ENCODE measurements at regions not wholly inside any gene's neighbourhood (a gene's known extent, or its start where the extent isn't known, plus 50 kb on each side); places are given as distances from the start of the nearest gene placed in this dataset.

GRCh38 chr14:94876306-94876705 is 106.4 kb upstream of the GSC start:
- TF ChIP-seq, protein P1, sequence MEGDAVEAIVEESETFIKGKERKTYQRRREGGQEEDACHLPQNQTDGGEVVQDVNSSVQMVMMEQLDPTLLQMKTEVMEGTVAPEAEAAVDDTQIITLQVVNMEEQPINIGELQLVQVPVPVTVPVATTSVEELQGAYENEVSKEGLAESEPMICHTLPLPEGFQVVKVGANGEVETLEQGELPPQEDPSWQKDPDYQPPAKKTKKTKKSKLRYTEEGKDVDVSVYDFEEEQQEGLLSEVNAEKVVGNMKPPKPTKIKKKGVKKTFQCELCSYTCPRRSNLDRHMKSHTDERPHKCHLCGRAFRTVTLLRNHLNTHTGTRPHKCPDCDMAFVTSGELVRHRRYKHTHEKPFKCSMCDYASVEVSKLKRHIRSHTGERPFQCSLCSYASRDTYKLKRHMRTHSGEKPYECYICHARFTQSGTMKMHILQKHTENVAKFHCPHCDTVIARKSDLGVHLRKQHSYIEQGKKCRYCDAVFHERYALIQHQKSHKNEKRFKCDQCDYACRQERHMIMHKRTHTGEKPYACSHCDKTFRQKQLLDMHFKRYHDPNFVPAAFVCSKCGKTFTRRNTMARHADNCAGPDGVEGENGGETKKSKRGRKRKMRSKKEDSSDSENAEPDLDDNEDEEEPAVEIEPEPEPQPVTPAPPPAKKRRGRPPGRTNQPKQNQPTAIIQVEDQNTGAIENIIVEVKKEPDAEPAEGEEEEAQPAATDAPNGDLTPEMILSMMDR (IDR thresholded peaks at IDR 0.05; ENCODE audit: control extremely low read depth, extremely low read depth): no peak
- no peaks in the 10 kb centered on the region for H3K4me1 ChIP-seq (ENCODE audit: control insufficient read depth in 5 of 5, insufficient read depth in 5 of 5, low read length in 5 of 5)
- H3K36me3 ChIP-seq (ENCODE audit: control insufficient read depth in 4 of 4, insufficient read depth in 4 of 4, low read length in 4 of 4): no peaks in the 10 kb centered on the region
- WGBS, 2 donors: 40 to 52% methylated on average over 4 of the region's 4 CpGs
- peaks cover 0 to 4% (median 0%) of the 10 kb centered on the region in 4 donors for H3K9me3 ChIP-seq (ENCODE audit: control insufficient read depth in 4 of 4, insufficient read depth in 3 of 4, low read length in 3 of 4)
- no peak overlapping the region for H3K9ac ChIP-seq (ENCODE audit: insufficient read depth in 1 of 2, low read length in 2 of 2)
- H3K27me3 ChIP-seq (ENCODE audit: control insufficient read depth in 3 of 3, insufficient read depth in 3 of 3, low read length in 2 of 3): peaks cover 0 to 5% (median 5%) of the 10 kb centered on the region in 3 donors
- H3K27ac ChIP-seq (ENCODE audit: low read depth in 1 of 2, low read length in 1 of 2): no peak overlapping the region
- no peak for ATAC-seq (ENCODE audit: insufficient read depth, low FRiP score)
- DNase-seq: no peak
- H3K4me3 ChIP-seq: no peak overlapping the region

- 54 to 67% methylated on average over 6 of the region's 6 CpGs for WGBS, 2 donors
- peaks cover 0 to 3% (median 0%) of the 10 kb centered on the region in 4 donors for H3K9me3 ChIP-seq (ENCODE audit: control insufficient read depth in 4 of 4, insufficient read depth in 3 of 4, low read length in 3 of 4)
- no peak overlapping the region for H3K9ac ChIP-seq (ENCODE audit: insufficient read depth in 1 of 2, low read length in 2 of 2)
- DNase-seq (no peak), ATAC-seq (ENCODE audit: insufficient read depth, low FRiP score) (no peak)
- H3K4me3 ChIP-seq: no peak overlapping the region
- TF ChIP-seq, protein P1 (IDR thresholded peaks at IDR 0.05; ENCODE audit: control extremely low read depth, extremely low read depth): no peak
- no peak overlapping the region for H3K27ac ChIP-seq (ENCODE audit: low read depth in 1 of 2, low read length in 1 of 2)
- peaks cover 0 to 5% (median 5%) of the 10 kb centered on the region in 3 donors for H3K27me3 ChIP-seq (ENCODE audit: control insufficient read depth in 3 of 3, insufficient read depth in 3 of 3, low read length in 2 of 3)
- H3K4me1 ChIP-seq (ENCODE audit: control insufficient read depth in 5 of 5, insufficient read depth in 5 of 5, low read length in 5 of 5): no peaks in the 10 kb centered on the region
- H3K36me3 ChIP-seq (ENCODE audit: control insufficient read depth in 4 of 4, insufficient read depth in 4 of 4, low read length in 4 of 4): no peaks in the 10 kb centered on the region
These were observed 105.3 kb upstream of the GSC start for GRCh38 chr14:94875256-94875655.

- no peak overlapping the region for H3K4me3 ChIP-seq
- H3K36me3 ChIP-seq (ENCODE audit: control insufficient read depth in 4 of 4, insufficient read depth in 4 of 4, low read length in 4 of 4): no peaks in the 10 kb centered on the region
- H3K4me1 ChIP-seq (ENCODE audit: control insufficient read depth in 5 of 5, insufficient read depth in 5 of 5, low read length in 5 of 5): no peaks in the 10 kb centered on the region
- H3K27ac ChIP-seq (ENCODE audit: low read depth in 1 of 2, low read length in 1 of 2): no peak overlapping the region
- ATAC-seq (ENCODE audit: insufficient read depth, low FRiP score): no peak
- TF ChIP-seq, protein P1 (IDR thresholded peaks at IDR 0.05; ENCODE audit: control extremely low read depth, extremely low read depth): no peak
- peaks cover 0 to 3% (median 0%) of the 10 kb centered on the region in 4 donors for H3K9me3 ChIP-seq (ENCODE audit: control insufficient read depth in 4 of 4, insufficient read depth in 3 of 4, low read length in 3 of 4)
- WGBS, 2 donors: 76 to 83% methylated on average over 3 of the region's 3 CpGs
- DNase-seq: no peak
- H3K27me3 ChIP-seq (ENCODE audit: control insufficient read depth in 3 of 3, insufficient read depth in 3 of 3, low read length in 2 of 3): peaks cover 3 to 29% (median 12%) of the 10 kb centered on the region in 3 donors
- no peak overlapping the region for H3K9ac ChIP-seq (ENCODE audit: insufficient read depth in 1 of 2, low read length in 2 of 2)
These were observed 98.8 kb upstream of the GSC start for GRCh38 chr14:94868772-94869072.
